ENCODE measurements at regions not wholly inside any gene's neighbourhood (a gene's known extent, or its start where the extent isn't known, plus 50 kb on each side); places are given as distances from the start of the nearest gene placed in this dataset.
"Not testable (repeated sequence)": the region's sequence is repeated elsewhere in the genome, so short reads cannot be mapped to it uniquely, and the experiment has no call there.

- Mint-ChIP-seq H3K27me3 (no peaks in the 10 kb centered on the region), H3K27ac (no peak overlapping the region), H3K4me1 (no peaks in the 10 kb centered on the region), H3K36me3 (no peaks in the 10 kb centered on the region), H3K9me3 (no peaks in the 10 kb centered on the region), H3K4me3 (no peak overlapping the region)
Measured at GRCh38 chr4:147286846-147287587, 193.9 kb upstream of the EDNRA start.

DNA sequence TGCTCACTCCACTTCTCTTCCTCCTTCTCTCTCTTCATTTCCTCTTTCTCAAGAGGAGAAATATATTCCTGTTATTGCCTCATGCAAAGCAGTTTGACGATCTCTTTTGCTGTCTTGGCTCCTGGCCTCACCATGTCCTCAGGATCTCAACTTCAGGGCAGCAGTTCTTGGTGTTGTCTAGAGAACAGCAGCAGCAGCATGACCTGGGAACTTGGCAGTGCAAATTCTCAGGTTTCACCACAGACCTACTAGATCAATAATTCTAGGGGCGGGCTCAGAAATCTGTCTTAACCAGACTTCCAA, 193.4 kb upstream of the EDNRA start:
- no peaks in the 10 kb centered on the region for H3K4me1 Mint-ChIP-seq

DNA sequence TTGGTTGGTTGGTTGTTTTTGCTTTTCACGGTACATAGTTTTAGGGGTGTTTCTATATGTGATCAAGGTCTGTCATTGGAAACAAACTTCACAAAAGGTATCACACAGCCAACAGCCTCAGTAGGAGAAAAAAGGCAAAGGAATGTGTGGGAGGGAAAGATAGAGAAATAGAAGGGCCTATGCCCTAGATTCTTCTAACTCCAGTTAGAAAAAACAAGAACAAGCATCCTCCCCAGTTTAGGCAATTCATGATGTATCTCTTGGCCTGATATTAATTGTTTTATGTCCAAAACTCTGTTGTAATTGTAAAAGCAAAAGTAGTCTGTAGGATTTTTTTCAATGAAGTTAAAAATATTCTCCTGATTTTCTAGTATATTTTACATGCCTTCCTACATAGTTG, 192.4 kb upstream of the EDNRA start:
- Mint-ChIP-seq H3K27me3 (no peaks in the 10 kb centered on the region), H3K9me3 (no peaks in the 10 kb centered on the region), H3K36me3 (no peaks in the 10 kb centered on the region), H3K4me3 (no peak overlapping the region), H3K4me1 (no peaks in the 10 kb centered on the region), H3K27ac (no peak overlapping the region)

More for the DNA sequence above, 193.4 kb upstream of the EDNRA start:
- H3K4me3 Mint-ChIP-seq: no peak overlapping the region
- no peaks in the 10 kb centered on the region for H3K9me3 Mint-ChIP-seq
- no peaks in the 10 kb centered on the region for H3K36me3 Mint-ChIP-seq
- no peak overlapping the region for H3K27ac Mint-ChIP-seq
- H3K27me3 Mint-ChIP-seq: no peaks in the 10 kb centered on the region

DNA sequence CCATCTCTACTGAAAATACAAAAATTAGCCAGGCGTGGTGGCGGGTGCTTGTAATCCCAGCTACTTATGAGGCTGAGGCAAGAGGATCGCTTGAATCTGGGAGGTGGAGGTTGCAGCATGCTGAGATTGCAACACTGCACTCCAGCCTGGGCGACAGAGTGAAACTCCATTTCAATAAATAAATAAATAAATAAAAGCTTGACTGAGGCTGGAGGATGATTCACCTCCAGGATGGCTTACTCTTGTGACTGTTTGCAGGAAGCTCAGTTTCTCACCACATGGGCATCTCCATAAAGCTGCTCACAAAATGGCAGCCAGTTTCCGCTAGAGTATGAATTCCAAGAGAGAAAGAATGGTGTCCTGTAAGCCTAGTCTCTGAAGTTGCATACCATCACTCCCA, 191.7 kb upstream of the EDNRA start:
- Mint-ChIP-seq H3K27ac (no peak overlapping the region), H3K4me1 (no peaks in the 10 kb centered on the region), H3K4me3 (no peak overlapping the region), H3K36me3 (no peaks in the 10 kb centered on the region), H3K27me3 (no peaks in the 10 kb centered on the region), H3K9me3 (no peaks in the 10 kb centered on the region)

DNA sequence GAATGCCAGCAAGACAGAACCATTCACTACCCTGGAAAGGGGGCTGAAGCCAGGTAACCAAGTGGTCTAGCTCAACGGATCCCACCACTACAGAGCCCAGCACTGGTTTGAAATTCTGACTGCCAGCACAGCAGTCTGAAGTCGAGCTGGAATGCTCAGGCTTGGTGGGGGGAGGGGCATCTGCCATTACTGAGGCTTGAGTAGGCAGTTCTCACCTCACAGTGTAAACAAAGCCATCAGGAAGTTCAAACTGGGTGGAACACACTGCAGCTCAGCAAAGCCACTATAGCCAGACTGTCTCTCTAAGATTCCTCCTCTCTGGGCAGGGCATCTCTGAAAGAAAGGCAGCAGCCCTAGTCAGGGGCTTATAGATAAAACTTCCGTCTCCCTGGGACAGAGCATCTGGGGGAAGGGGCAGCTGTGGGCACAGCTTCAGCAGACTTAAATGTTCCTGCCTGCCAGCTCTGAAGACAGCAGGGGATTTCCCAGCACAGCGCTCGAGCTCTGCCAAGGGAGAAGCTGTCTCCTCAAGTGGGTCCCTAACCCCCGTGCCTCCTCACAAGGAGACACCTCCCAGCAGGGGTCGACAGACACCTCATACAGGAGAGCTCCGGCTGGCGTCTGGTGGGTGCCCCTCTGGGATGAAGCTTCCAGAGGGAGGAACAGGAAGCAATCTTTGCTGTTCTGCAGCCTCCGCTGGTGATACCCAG, 188.1 kb upstream of the EDNRA start:
- H3K27ac Mint-ChIP-seq: not testable (repeated sequence)

GRCh38 chr4:147293314-147293677, 187.6 kb upstream of the EDNRA start:
- H3K36me3 Mint-ChIP-seq, H3K9me3 Mint-ChIP-seq, H3K27me3 Mint-ChIP-seq, H3K4me3 Mint-ChIP-seq, H3K4me1 Mint-ChIP-seq, H3K27ac Mint-ChIP-seq: not testable (repeated sequence)

More for the DNA sequence above, 188.1 kb upstream of the EDNRA start:
- not testable (repeated sequence) for H3K27me3 Mint-ChIP-seq, H3K9me3 Mint-ChIP-seq, H3K4me1 Mint-ChIP-seq, H3K36me3 Mint-ChIP-seq, H3K4me3 Mint-ChIP-seq

DNA sequence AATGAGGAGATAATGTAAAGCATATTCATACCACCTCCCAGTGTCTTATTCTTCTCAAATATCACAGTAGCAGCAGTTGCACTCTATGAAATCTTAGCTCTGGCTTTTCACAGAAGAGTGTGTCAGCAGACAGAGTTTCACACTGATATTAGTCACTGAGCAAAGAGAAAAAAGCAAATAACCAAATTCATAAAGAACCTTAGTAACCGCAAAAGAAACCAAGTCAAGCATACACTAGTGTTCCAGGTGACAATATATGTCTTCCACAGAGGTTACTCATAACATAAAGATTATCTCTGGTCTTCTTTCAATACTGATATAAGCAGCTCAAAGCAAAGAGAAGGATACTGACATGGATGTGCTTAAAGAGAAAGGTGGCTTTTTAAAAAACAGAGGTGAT, 181.7 kb upstream of the EDNRA start:
- Mint-ChIP-seq H3K27ac (no peak overlapping the region), H3K9me3 (no peaks in the 10 kb centered on the region), H3K27me3 (no peaks in the 10 kb centered on the region), H3K36me3 (no peaks in the 10 kb centered on the region), H3K4me1 (no peaks in the 10 kb centered on the region), H3K4me3 (no peak overlapping the region)

- Mint-ChIP-seq H3K27ac (no peak overlapping the region), H3K4me3 (no peak overlapping the region), H3K9me3 (no peaks in the 10 kb centered on the region), H3K27me3 (no peaks in the 10 kb centered on the region), H3K4me1 (no peaks in the 10 kb centered on the region), H3K36me3 (no peaks in the 10 kb centered on the region)
Measured at GRCh38 chr4:147303174-147303872, 177.6 kb upstream of the EDNRA start.

GRCh38 chr4:147303873-147304229, 177.0 kb upstream of the EDNRA start:
- no peak overlapping the region for H3K4me3 Mint-ChIP-seq
- H3K27ac Mint-ChIP-seq: no peak overlapping the region
- no peaks in the 10 kb centered on the region for H3K27me3 Mint-ChIP-seq
- no peaks in the 10 kb centered on the region for H3K4me1 Mint-ChIP-seq
- H3K36me3 Mint-ChIP-seq: no peaks in the 10 kb centered on the region
- no peaks in the 10 kb centered on the region for H3K9me3 Mint-ChIP-seq

DNA sequence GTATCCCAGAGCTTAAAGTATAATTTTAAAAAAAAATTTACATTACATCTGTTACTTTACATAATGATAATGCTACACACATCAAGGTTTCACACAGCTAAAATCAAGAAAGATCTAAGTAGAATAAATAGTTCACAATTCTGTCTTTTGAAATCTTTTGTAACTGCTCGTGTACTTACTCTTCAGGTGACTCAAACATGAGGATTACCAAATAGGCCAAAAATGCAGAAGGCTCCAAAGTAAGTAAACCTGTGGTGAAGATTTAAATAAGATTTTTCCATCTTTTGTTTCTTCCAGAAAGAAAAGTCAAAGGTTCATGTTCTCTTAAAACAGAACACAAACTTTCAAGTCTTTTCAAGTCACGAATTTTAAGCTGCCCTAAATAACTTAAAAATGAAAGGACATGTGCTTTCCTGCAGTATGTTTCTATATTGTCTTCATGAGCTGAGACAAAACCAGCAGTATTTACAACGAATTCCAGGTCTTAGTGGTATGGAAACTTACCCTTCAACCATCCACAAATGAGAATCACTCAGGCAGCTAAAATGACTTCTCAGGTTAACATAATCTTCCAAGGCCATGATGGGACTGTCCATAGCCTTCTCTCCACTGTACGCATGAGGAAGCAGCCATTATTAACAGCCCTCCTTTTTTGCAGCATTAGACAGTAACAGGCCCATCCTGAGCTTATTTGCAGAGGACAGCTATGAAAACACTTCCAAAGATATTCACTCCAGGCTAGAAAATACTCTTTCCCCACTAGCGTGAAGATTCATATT, 172.8 kb upstream of the EDNRA start:
- no peaks in the 10 kb centered on the region for H3K4me1 Mint-ChIP-seq
- H3K36me3 Mint-ChIP-seq: no peaks in the 10 kb centered on the region
- H3K27ac Mint-ChIP-seq: no peak overlapping the region
- H3K4me3 Mint-ChIP-seq: no peak overlapping the region
- H3K27me3 Mint-ChIP-seq: peaks cover 2% of the 10 kb centered on the region
- no peaks in the 10 kb centered on the region for H3K9me3 Mint-ChIP-seq

- Mint-ChIP-seq H3K27me3 (peaks cover 3% of the 10 kb centered on the region), H3K9me3 (no peaks in the 10 kb centered on the region), H3K27ac (no peak overlapping the region), H3K36me3 (no peaks in the 10 kb centered on the region), H3K4me3 (no peak overlapping the region), H3K4me1 (no peaks in the 10 kb centered on the region)
Measured at GRCh38 chr4:147309434-147309833, 171.5 kb upstream of the EDNRA start.

GRCh38 chr4:147310312-147310711, 170.6 kb upstream of the EDNRA start:
- Mint-ChIP-seq H3K9me3 (no peaks in the 10 kb centered on the region), H3K36me3 (no peaks in the 10 kb centered on the region), H3K27ac (no peak overlapping the region), H3K4me3 (no peak overlapping the region), H3K4me1 (no peaks in the 10 kb centered on the region), H3K27me3 (peaks cover 3% of the 10 kb centered on the region)

GRCh38 chr4:147311956-147312355, 168.9 kb upstream of the EDNRA start:
- peaks cover 3% of the 10 kb centered on the region for H3K27me3 Mint-ChIP-seq
- H3K9me3 Mint-ChIP-seq: no peaks in the 10 kb centered on the region
- no peak overlapping the region for H3K4me3 Mint-ChIP-seq
- H3K36me3 Mint-ChIP-seq: no peaks in the 10 kb centered on the region
- no peak overlapping the region for H3K27ac Mint-ChIP-seq
- no peaks in the 10 kb centered on the region for H3K4me1 Mint-ChIP-seq

DNA sequence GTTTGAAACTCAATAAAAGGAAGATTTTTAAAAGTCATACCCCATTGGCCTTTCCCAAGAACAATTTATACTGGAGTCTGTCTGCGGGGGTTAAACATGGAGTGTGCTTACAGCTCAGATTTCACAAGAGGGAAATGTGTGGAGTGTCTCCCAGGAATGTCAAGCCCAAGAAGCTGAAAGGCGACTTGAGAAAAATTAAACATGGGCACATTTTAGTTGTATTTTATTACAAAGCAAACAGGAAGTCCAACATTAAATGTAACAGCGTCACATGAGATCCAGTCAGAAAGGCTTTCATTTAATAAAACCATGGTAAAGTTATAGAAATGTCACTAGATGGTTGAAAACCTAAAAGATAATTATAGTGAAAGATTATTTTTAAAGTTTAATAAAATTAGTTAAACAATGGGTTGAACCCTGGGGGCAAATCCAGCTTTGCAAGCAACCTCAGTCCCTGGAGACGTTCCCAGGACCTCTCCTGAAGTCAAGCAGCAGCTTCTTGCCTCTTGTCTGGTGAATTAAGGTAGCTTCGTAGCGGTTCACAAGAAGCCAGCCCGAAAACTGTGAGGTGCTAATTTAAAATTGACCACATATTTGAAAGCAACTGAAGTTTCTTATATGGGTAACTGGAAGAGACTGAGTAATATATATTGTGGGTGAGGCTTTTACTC, 168.4 kb upstream of the EDNRA start:
- Mint-ChIP-seq H3K27ac (no peak overlapping the region), H3K27me3 (peaks cover 3% of the 10 kb centered on the region), H3K9me3 (no peaks in the 10 kb centered on the region), H3K36me3 (no peaks in the 10 kb centered on the region), H3K4me3 (no peak overlapping the region), H3K4me1 (no peaks in the 10 kb centered on the region)

DNA sequence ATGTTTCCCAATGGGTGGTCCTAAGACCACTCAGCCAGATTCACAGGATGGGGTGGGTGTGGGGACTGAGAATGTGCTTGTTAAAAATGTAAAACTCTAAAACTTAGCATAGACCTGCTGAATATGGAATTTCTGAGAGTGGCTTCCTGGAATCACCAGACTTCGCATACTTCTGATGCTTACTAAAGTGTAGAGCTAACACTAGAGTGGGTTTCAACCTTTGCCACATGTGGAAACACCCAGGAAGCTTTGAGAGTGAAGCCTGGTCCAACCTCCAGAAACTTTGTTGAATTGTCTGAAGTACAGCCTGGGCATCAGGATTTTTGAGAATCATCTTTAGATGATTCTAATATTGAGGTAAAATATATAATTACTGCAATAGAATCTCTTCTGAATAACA, 167.8 kb upstream of the EDNRA start:
- Mint-ChIP-seq H3K9me3 (no peaks in the 10 kb centered on the region), H3K36me3 (no peaks in the 10 kb centered on the region), H3K27me3 (peaks cover 3% of the 10 kb centered on the region), H3K4me1 (no peaks in the 10 kb centered on the region), H3K27ac (no peak overlapping the region), H3K4me3 (no peak overlapping the region)
